DOHH2 (cell line): ENCODE measurements at regions not wholly inside any gene's neighbourhood (a gene's known extent, or its start where the extent isn't known, plus 50 kb on each side); places are given as distances from the start of the nearest gene placed in this dataset.
A peak's percentile ranks its signal among the peaks of the same experiment; 100 is the strongest.

Experiments used
- H3F3A ChIP-seq: fragments of 200-600 bp; sonication (generic), shearing (Covaris generic); 2 replicates; pipeline ENCODE4 v1.6.0; 2016; ENCODE audit warnings: antibody characterized with exemption, mild to moderate bottlenecking; ENCODE audit not compliant: control insufficient read depth, insufficient read depth
- H3K27ac ChIP-seq: fragments of 200-600 bp; sonication (generic); 2 replicates; pipeline ENCODE4 v1.5.1; 2014; ENCODE audit warnings: low read depth, mild to moderate bottlenecking, low read length, moderate library complexity
- H3K27me3 ChIP-seq: fragments of 200-600 bp; sonication (generic); 2 replicates; pipeline ENCODE4 v1.6.1; 2014; ENCODE audit warnings: mild to moderate bottlenecking, low read length, mixed read lengths; ENCODE audit not compliant: control insufficient read depth
- H3K36me3 ChIP-seq: fragments of 200-600 bp; sonication (generic); 2 replicates; pipeline ENCODE4 v1.6.1; 2014; ENCODE audit warnings: mild to moderate bottlenecking, low read length, moderate library complexity, mixed read lengths; ENCODE audit not compliant: control insufficient read depth
- H3K4me1 ChIP-seq: fragments of 200-600 bp; sonication (generic); 2 replicates; pipeline ENCODE4 v1.6.1; 2014; ENCODE audit warnings: mild to moderate bottlenecking, low read length, mixed read lengths; ENCODE audit not compliant: control insufficient read depth
- H3K4me2 ChIP-seq: fragments of 200-600 bp; sonication (generic); 2 replicates; pipeline ENCODE4 v1.6.0; 2014; ENCODE audit warnings: mild to moderate bottlenecking, low read length, moderate library complexity
- H3K4me3 ChIP-seq: fragments of 200-600 bp; sonication (generic); 2 replicates; pipeline ENCODE4 v1.5.1; 2014; ENCODE audit warnings: mild to moderate bottlenecking, low read length, mixed read lengths
- H3K79me2 ChIP-seq: fragments of 200-600 bp; sonication (generic); 2 replicates; pipeline ENCODE4 v1.6.1; 2014; ENCODE audit warnings: mild to moderate bottlenecking, low read length, mixed read lengths; ENCODE audit not compliant: control insufficient read depth
- H3K9me2 ChIP-seq: fragments of 200-600 bp; sonication (generic); replicated peaks from 2 replicates; pipeline ENCODE4 v1.6.1; 2014; ENCODE audit warnings: mild to moderate bottlenecking, low read length, mixed read lengths; ENCODE audit not compliant: control insufficient read depth
- H3K9me3 ChIP-seq: fragments of 200-600 bp; sonication (generic); 2 replicates; pipeline ENCODE4 v1.6.1; 2014; ENCODE audit warnings: antibody characterized with exemption, low read length, mixed read lengths; ENCODE audit not compliant: control insufficient read depth, insufficient read depth
- H4K20me1 ChIP-seq: fragments of 200-600 bp; sonication (generic); 2 replicates; pipeline ENCODE4 v1.6.0; 2014; ENCODE audit warnings: low read depth, mild to moderate bottlenecking, antibody characterized with exemption, low read length, moderate library complexity; ENCODE audit not compliant: control insufficient read depth, insufficient read depth
- EZH2phosphoT487 ChIP-seq: fragments of 200-600 bp; sonication (generic); IDR thresholded peaks from 2 replicates; pipeline ENCODE4 v1.6.1; 2017; ENCODE audit warnings: borderline replicate concordance, mild to moderate bottlenecking, antibody characterized with exemption, low read length, moderate library complexity, mixed read lengths
- TF ChIP-seq, protein P1 (sequence below): fragments of 200-600 bp; sonication (generic); IDR thresholded peaks from one replicate; pipeline ENCODE4 v1.5.1; 2014; ENCODE audit warnings: antibody characterized with exemption, mild to moderate bottlenecking, low read depth, low read length; ENCODE audit not compliant: poor library complexity, severe bottlenecking

DNA sequence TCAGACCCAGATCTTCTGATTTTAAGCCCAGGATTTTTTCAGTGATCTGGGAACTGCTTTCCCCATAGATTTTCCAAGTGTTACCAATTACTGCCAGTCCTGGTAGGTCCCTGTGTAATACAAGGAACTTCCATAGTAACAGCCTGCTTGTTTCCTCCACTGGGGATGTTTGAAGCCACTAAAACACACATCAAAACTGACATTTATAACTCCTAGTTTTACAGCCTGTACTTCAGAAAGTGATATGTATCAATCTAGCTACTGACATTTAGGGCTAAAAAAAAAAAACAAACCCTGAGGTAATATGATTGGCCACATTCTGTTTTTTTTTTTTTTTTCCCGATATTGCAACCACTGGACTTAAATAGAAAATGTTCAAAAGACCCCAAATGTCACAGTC lies 166.9 kb upstream of the SP4 start:
- Histone ChIP-seq H3K4me1 (peaks cover 7% of the 10 kb centered on the region; the same call in 1 of the 2 replicates), H3K36me3 (no peaks in the 10 kb centered on the region), H3K4me3 (no peak overlapping the region), H3K79me2 (no peaks in the 10 kb centered on the region), H3K27ac (no peak overlapping the region), H3K9me3 (no peaks in the 10 kb centered on the region), H3K9me2 (no peaks in the 10 kb centered on the region), H3K27me3 (peaks cover 10% of the 10 kb centered on the region), H3K4me2 (no peak overlapping the region), H4K20me1 (no peaks in the 10 kb centered on the region), H3F3A (no peaks in the 10 kb centered on the region)
- no peak for TF ChIP-seq EZH2phosphoT487
- TF ChIP-seq, protein P1, sequence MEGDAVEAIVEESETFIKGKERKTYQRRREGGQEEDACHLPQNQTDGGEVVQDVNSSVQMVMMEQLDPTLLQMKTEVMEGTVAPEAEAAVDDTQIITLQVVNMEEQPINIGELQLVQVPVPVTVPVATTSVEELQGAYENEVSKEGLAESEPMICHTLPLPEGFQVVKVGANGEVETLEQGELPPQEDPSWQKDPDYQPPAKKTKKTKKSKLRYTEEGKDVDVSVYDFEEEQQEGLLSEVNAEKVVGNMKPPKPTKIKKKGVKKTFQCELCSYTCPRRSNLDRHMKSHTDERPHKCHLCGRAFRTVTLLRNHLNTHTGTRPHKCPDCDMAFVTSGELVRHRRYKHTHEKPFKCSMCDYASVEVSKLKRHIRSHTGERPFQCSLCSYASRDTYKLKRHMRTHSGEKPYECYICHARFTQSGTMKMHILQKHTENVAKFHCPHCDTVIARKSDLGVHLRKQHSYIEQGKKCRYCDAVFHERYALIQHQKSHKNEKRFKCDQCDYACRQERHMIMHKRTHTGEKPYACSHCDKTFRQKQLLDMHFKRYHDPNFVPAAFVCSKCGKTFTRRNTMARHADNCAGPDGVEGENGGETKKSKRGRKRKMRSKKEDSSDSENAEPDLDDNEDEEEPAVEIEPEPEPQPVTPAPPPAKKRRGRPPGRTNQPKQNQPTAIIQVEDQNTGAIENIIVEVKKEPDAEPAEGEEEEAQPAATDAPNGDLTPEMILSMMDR = no peak

DNA sequence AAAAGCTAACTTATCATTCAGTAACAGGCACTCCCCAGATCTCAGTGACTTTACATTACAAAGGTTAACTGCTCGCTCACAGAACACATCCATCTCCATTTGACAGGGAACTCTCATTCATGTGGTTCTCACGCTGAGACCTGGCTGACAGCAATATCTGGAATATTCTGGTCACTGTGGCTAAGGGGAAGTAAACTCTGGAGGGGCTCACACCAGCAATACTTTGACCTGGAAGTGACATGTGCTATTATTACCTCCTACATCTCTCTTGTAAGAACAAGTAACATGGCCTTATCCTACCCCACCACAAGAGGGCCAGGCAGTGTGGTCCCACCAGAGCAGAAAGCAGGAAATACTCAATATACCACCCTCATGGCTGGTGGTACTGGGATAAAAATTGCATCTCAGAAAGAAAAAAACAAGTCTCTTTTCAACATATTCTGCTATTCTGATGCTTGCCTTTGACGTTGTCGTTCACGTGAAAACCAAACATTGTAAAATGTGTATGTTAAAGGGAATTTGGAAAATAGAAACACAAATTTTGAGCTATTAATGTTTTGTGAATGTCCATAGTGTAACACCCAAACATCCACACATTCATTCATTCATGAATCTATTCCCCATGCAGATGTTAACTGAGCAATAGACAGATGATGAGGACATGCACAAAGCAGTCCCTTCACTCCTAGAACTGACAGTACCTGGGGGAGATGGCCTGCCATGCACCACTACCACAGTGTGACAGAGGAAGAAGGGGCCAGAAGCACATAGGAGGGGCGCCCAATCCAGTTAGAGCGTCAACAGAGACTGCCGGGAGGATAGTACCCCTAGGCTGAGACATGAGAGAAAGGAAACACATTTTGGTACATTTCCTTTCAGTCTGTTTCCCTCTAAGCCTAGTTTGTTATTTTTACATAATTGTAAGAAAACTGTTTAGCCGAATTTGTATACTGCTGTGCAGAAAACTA lies 166.0 kb upstream of the SP4 start:
- H3F3A ChIP-seq = no peaks in the 10 kb centered on the region
- no peaks in the 10 kb centered on the region for H3K79me2 ChIP-seq
- no peak for TF ChIP-seq EZH2phosphoT487
- TF ChIP-seq, protein P1 = peak; percentile 75
- H3K27ac ChIP-seq = no peak overlapping the region
- H3K9me2 ChIP-seq = no peaks in the 10 kb centered on the region
- H3K4me1 ChIP-seq = peaks cover 7% of the 10 kb centered on the region; the same call in 1 of the 2 replicates
- no peak overlapping the region for H3K4me3 ChIP-seq
- H3K27me3 ChIP-seq = peaks cover 10% of the 10 kb centered on the region
- H4K20me1 ChIP-seq = no peaks in the 10 kb centered on the region
- no peaks in the 10 kb centered on the region for H3K9me3 ChIP-seq
- H3K36me3 ChIP-seq = no peaks in the 10 kb centered on the region
- no peak overlapping the region for H3K4me2 ChIP-seq

DNA sequence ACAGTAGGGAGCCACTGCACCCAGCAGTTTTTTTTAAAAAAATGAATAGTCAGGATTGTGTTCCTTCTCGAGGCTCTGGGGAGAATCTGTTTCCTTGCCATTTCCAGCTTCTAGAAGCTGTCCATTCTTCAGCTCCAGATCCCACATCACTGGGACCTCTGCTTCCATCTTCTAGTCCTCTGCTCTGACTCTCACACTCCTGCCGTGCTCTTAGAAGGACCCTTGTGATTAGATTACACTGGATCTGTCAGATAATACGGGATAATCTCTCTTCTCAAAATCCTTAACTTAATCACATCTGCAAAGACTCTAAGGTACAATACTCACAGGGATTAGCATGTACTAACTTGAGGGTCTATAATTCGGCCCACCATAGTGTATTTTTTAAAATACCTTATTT lies 158.9 kb upstream of the SP4 start:
- Histone ChIP-seq H3K27ac (no peak overlapping the region), H3K79me2 (no peaks in the 10 kb centered on the region), H3K4me3 (no peak overlapping the region), H3K9me3 (no peaks in the 10 kb centered on the region), H4K20me1 (no peaks in the 10 kb centered on the region), H3K4me2 (no peak overlapping the region), H3K27me3 (0 out of 2 replicates have a peak, but pooled peaks cover 3% of the 10 kb centered on the region), H3K9me2 (no peaks in the 10 kb centered on the region), H3K36me3 (no peaks in the 10 kb centered on the region), H3K4me1 (no peaks in the 10 kb centered on the region), H3F3A (no peaks in the 10 kb centered on the region)
- TF ChIP-seq EZH2phosphoT487 = no peak
- TF ChIP-seq, protein P1 = no peak
